Loucy (cell line): ENCODE measurements at regions not wholly inside any gene's neighbourhood (a gene's known extent, or its start where the extent isn't known, plus 50 kb on each side); places are given as distances from the start of the nearest gene placed in this dataset.

Experiments used
- CTCF ChIP-seq: fragments of 200-600 bp; sonication (generic); conservative IDR thresholded peaks from 2 replicates; pipeline ENCODE4 v1.5.1; 2014; ENCODE audit warnings: mild to moderate bottlenecking, antibody characterized with exemption, low read length
- EZH2phosphoT487 ChIP-seq: fragments of 200-600 bp; IDR thresholded peaks from 2 replicates; pipeline ENCODE4 v1.6.1; 2018; ENCODE audit warnings: antibody characterized with exemption, mild to moderate bottlenecking, moderate library complexity, borderline replicate concordance

DNA sequence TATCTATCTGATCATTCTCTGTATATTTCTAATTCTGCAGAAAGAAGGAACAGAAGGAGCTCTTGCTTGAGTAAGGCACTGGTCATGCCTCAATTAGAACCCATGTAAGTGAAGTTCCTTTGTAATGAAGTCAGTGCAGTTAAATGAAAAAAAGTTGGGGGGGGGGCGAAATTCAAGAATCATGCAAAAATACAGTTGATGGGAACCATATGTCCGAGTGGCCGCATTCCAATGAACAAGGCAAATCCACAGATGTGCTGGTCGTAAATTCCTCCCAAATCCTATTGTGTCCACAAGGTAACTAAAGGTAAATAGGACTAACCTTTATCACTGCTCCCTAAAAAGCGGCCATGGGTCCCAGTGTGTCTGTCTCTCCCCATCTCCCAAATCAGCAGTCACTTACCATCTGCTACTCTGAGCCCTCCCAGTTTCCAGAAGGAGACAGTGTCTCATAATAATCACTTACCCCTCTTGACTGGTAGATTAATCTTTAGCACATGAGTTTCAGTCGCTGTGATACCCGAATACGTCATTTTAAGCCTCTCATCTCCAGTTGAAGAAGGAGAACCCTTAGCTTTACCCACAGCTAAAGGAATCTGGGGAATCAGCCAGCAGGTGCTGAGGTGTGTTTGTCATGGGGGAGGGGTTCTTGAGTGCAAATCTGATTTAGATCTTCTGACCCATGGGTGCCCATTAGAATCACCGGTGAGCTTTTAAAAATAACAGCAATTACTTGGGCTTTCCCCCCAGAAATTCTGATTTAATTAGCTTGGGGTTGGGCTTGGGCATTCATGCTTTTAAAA lies 56.3 kb upstream of the EPHB3 start:
- TF ChIP-seq CTCF (no peak), EZH2phosphoT487 (no peak)
